Right atrium auricular region (tissue), 2 donors: ENCODE measurements at regions not wholly inside any gene's neighbourhood (a gene's known extent, or its start where the extent isn't known, plus 50 kb on each side); places are given as distances from the start of the nearest gene placed in this dataset.

Experiments
- DNase-seq: peaks from one replicate; pipeline ENCODE4 v3.0.0-alpha.2; 2019; ENCODE audit warnings: low spot score
- H3K27ac ChIP-seq, 2 donors: fragments of 200-600 bp; sonication (generic); 1 replicate in 1 of 2; 2 replicates in 1 of 2; pipeline ENCODE4 v1.5.1; 2016 to 2019
- H3K27me3 ChIP-seq, 2 donors: fragments of 200-600 bp; sonication (generic); one replicate each; pipeline versions ENCODE4 v1.5.1 to v1.6.0; 2017 to 2019
- H3K36me3 ChIP-seq: fragments of 200-600 bp; sonication (generic); one replicate; pipeline ENCODE4 v1.5.1; 2016
- H3K4me1 ChIP-seq, 2 donors: fragments of 200-600 bp; sonication (generic); one replicate each; pipeline versions ENCODE4 v1.5.1 to v1.6.0; 2017 to 2019
- H3K4me3 ChIP-seq, 2 donors: fragments of 200-600 bp; sonication (generic); 1 replicate in 1 of 2; 2 replicates in 1 of 2; pipeline ENCODE4 v1.5.1; 2017 to 2019; ENCODE audit warnings: mild to moderate bottlenecking in 1 of 2, moderate library complexity in 1 of 2
- H3K9me3 ChIP-seq, 2 donors: fragments of 200-600 bp; sonication (generic); one replicate each; pipeline ENCODE4 v1.5.1; 2019
- CTCF ChIP-seq, 2 donors: fragments of 200-600 bp; sonication (generic); IDR thresholded peaks; one replicate each; pipeline ENCODE4 v1.5.1; 2019; ENCODE audit warnings: antibody characterized with exemption in 2 of 2

- TF ChIP-seq CTCF (IDR thresholded peaks at IDR 0.05) = no peak
- DNase-seq = peak; percentile 79
- no peak overlapping the region for H3K4me3 ChIP-seq
- H3K4me1 ChIP-seq = no peaks in the 10 kb centered on the region
- H3K9me3 ChIP-seq = no peaks in the 10 kb centered on the region
- H3K36me3 ChIP-seq = no peaks in the 10 kb centered on the region
- H3K27ac ChIP-seq = peak overlapping the region; percentile 5 to 14
- no peaks in the 10 kb centered on the region for H3K27me3 ChIP-seq
These were observed 67.9 kb downstream of the RHOB start for GRCh38 chr2:20514596-20515269.

GRCh38 chr2:20515290-20516220 lies 68.7 kb downstream of the RHOB start:
- Histone ChIP-seq H3K9me3 (no peaks in the 10 kb centered on the region), H3K36me3 (no peaks in the 10 kb centered on the region), H3K27me3 (no peaks in the 10 kb centered on the region), H3K4me1 (no peaks in the 10 kb centered on the region), H3K27ac (peak overlapping the region; percentile 5 to 41), H3K4me3 (no peak overlapping the region)
- no peak for TF ChIP-seq CTCF (IDR thresholded peaks at IDR 0.05)
- no peak for DNase-seq

- no peaks in the 10 kb centered on the region for H3K4me1 ChIP-seq
- peak overlapping the region; percentile 35 to 41 for H3K27ac ChIP-seq
- no peaks in the 10 kb centered on the region for H3K27me3 ChIP-seq
- H3K4me3 ChIP-seq = no peak overlapping the region
- DNase-seq = no peak
- H3K9me3 ChIP-seq = no peaks in the 10 kb centered on the region
- TF ChIP-seq CTCF (IDR thresholded peaks at IDR 0.05) = no peak
- H3K36me3 ChIP-seq = no peaks in the 10 kb centered on the region
These were observed 69.4 kb downstream of the RHOB start for GRCh38 chr2:20516291-20516645.

DNA sequence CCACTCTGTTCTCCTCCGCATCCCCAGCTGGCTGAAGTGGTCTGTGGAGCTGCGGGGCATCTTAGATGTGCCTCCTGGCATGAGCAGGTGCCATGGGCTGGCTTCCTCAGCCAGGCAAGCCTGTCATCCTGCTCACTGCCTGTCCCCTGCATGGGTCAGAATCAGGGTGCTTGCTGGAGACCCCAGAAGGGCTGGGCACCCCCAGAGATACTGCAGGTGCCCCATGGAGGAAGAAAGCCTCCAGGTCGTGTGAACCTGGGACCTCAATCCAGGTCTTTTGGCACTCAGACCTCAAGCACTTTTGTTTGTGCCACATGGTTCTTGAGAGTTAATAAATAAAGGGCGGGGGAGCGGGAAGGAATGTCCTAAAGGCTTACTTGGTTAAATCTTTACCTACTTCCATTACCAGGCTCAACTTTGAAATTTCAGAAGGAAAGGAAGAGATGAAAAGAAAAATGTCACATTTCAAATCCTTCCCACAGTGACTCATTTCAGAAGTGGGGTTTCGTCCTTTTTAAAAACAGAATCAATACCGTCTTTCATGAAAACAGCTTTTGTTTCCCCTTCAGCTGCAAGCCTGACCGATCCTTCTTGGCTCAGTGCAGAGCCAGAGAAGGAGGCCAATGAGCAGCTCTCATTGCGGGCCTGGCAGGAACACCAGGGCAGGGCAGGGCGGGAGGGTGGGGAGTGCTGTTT lies 69.9 kb downstream of the RHOB start:
- Histone ChIP-seq H3K36me3 (no peaks in the 10 kb centered on the region), H3K27ac (peak overlapping the region; percentile 35 to 41), H3K9me3 (no peaks in the 10 kb centered on the region), H3K27me3 (no peaks in the 10 kb centered on the region), H3K4me1 (peaks cover 0 to 1% of the 10 kb centered on the region in 2 donors), H3K4me3 (no peak overlapping the region)
- DNase-seq = no peak
- TF ChIP-seq CTCF (IDR thresholded peaks at IDR 0.05) = no peak

- peaks cover 0 to 19% of the 10 kb centered on the region in 2 donors for H3K4me1 ChIP-seq
- H3K4me3 ChIP-seq = no peak overlapping the region
- no peak overlapping the region for H3K27ac ChIP-seq
- no peaks in the 10 kb centered on the region for H3K9me3 ChIP-seq
- DNase-seq = no peak
- H3K36me3 ChIP-seq = no peaks in the 10 kb centered on the region
- TF ChIP-seq CTCF (IDR thresholded peaks at IDR 0.05) = no peak
- H3K27me3 ChIP-seq = no peaks in the 10 kb centered on the region
These were observed 72.4 kb downstream of the RHOB start for GRCh38 chr2:20519309-20519708.
